PC-9 (cell line): ENCODE measurements at regions not wholly inside any gene's neighbourhood (a gene's known extent, or its start where the extent isn't known, plus 50 kb on each side); places are given as distances from the start of the nearest gene placed in this dataset.

Experiments used
- BruUV-seq: library from RNA; stranded (reverse); fragments of 400-500 nt; replicated peaks from 2 replicates; lab custom pipeline; 2021; lab: Mats Ljungman, UMichigan
- CTCF ChIA-PET: fragments of 300-600 bp; sonication (Branson Sonifier 250); formaldehyde crosslinking; loops from one replicate; lab custom pipeline; 2022; ENCODE audit warnings: antibody characterized with exemption; lab: Charles Lee
- POLR2A ChIA-PET: fragments of 300-600 bp; sonication (Branson Sonifier 250); formaldehyde crosslinking; loops from one replicate; lab custom pipeline; 2022; ENCODE audit warnings: antibody characterized with exemption; ENCODE audit not compliant: unreplicated experiment; lab: Charles Lee
- DNase-seq, 2 experiments: peaks; one replicate each; pipeline versions ENCODE4 v3.0.0 to v3.0.0-alpha.2; 2015 to 2022; ENCODE audit warnings: mixed read lengths in 1 of 2
- H2AFZ ChIP-seq: fragments of 200-600 bp; sonication (generic); 2 replicates; pipeline ENCODE4 v1.8.1; 2017; ENCODE audit warnings: antibody characterized with exemption
- H3F3A ChIP-seq: fragments of 200-600 bp; sonication (generic); 2 replicates; pipeline ENCODE4 v1.8.1; 2017; ENCODE audit warnings: antibody characterized with exemption, mild to moderate bottlenecking, low read depth; ENCODE audit not compliant: insufficient read depth
- H3K27ac ChIP-seq: fragments of 200-600 bp; sonication (generic); 2 replicates; pipeline ENCODE4 v1.6.1; 2016; ENCODE audit warnings: mixed run types
- H3K27me3 ChIP-seq: fragments of 200-600 bp; sonication (generic); 2 replicates; pipeline ENCODE4 v1.6.1; 2016; ENCODE audit warnings: low read depth, mixed run types; ENCODE audit not compliant: insufficient read depth
- H3K36me3 ChIP-seq: fragments of 200-600 bp; sonication (generic); 2 replicates; pipeline ENCODE4 v1.6.1; 2016; ENCODE audit warnings: low read depth, mixed run types
- H3K4me1 ChIP-seq: fragments of 200-600 bp; sonication (generic); replicated peaks from 2 replicates; pipeline ENCODE4 v1.6.1; 2016; ENCODE audit warnings: mixed run types; ENCODE audit not compliant: insufficient read depth
- H3K4me2 ChIP-seq: fragments of 200-600 bp; sonication (generic); 2 replicates; pipeline ENCODE4 v1.6.1; 2017; ENCODE audit warnings: mixed run types
- H3K4me3 ChIP-seq: fragments of 200-600 bp; sonication (generic); 2 replicates; pipeline ENCODE4 v1.6.1; 2016; ENCODE audit warnings: mixed run types
- H3K79me2 ChIP-seq: fragments of 200-600 bp; sonication (generic); 2 replicates; pipeline ENCODE4 v1.6.1; 2017; ENCODE audit warnings: low read depth, mixed run types
- H3K9me2 ChIP-seq: fragments of 200-600 bp; sonication (generic); 2 replicates; pipeline ENCODE4 v1.8.1; 2017; ENCODE audit warnings: mild to moderate bottlenecking; ENCODE audit not compliant: insufficient read depth
- H3K9me3 ChIP-seq: fragments of 200-600 bp; sonication (generic); 2 replicates; pipeline ENCODE4 v1.8.1; 2016; ENCODE audit warnings: low read depth; ENCODE audit not compliant: insufficient read depth
- H4K20me1 ChIP-seq: fragments of 200-600 bp; sonication (generic); 2 replicates; pipeline ENCODE4 v1.8.1; 2017; ENCODE audit not compliant: insufficient read depth
- EZH2 ChIP-seq: fragments of 200-600 bp; sonication (generic); IDR thresholded peaks from 2 replicates; pipeline ENCODE4 v1.8.0; 2017; ENCODE audit warnings: antibody characterized with exemption, low read depth
- intact Hi-C: fragments of 100-400 bp; cut with micrococcal nuclease; formaldehyde crosslinking; loops from one replicate; pipeline ENCODE4 v1.10.0; 2022; ENCODE audit not compliant: unreplicated experiment
- TF ChIP-seq, protein P1 (sequence below): fragments of 200-600 bp; sonication (generic); conservative IDR thresholded peaks from 2 replicates; pipeline ENCODE4 v1.6.1; 2017; ENCODE audit warnings: mixed run types, antibody characterized with exemption, mild to moderate bottlenecking, moderate library complexity

DNA sequence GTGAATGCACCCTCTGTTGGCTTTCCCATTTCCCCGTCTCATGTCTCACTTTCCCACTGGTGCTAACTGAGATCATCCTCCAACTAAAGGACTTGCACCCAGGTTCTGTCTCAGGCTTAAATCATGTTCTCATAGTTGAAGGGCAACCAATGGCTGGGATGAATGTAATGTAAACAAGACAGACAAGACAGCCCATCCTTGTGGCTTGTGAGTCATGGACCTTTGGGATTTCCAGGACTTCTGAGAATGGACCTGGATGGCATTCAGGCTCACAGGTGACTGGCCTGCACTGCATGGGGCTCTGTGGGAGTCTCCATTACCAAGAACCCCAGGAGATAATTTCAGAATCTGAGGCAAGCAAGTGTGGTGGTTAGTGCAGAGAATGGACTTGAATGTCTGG lies 347.5 kb downstream of the HAPSTR1 start:
- intact Hi-C loops = no loop called here
- H3K27me3 ChIP-seq = peaks cover 13% of the 10 kb centered on the region; the same call in 1 of the 2 replicates
- no peak overlapping the region for H3K27ac ChIP-seq
- no peak overlapping the region for H2AFZ ChIP-seq
- no peaks in the 10 kb centered on the region for H3K36me3 ChIP-seq
- DNase-seq = no peak
- no peak overlapping the region for H3K4me2 ChIP-seq
- POLR2A ChIA-PET = no interaction called here
- H3K79me2 ChIP-seq = no peaks in the 10 kb centered on the region
- no peaks in the 10 kb centered on the region for H3F3A ChIP-seq
- CTCF ChIA-PET = no interaction called here
- H4K20me1 ChIP-seq = no peaks in the 10 kb centered on the region; the same call in 1 of the 2 replicates
- H3K4me1 ChIP-seq = no peaks in the 10 kb centered on the region
- no peak for TF ChIP-seq EZH2
- TF ChIP-seq, protein P1, sequence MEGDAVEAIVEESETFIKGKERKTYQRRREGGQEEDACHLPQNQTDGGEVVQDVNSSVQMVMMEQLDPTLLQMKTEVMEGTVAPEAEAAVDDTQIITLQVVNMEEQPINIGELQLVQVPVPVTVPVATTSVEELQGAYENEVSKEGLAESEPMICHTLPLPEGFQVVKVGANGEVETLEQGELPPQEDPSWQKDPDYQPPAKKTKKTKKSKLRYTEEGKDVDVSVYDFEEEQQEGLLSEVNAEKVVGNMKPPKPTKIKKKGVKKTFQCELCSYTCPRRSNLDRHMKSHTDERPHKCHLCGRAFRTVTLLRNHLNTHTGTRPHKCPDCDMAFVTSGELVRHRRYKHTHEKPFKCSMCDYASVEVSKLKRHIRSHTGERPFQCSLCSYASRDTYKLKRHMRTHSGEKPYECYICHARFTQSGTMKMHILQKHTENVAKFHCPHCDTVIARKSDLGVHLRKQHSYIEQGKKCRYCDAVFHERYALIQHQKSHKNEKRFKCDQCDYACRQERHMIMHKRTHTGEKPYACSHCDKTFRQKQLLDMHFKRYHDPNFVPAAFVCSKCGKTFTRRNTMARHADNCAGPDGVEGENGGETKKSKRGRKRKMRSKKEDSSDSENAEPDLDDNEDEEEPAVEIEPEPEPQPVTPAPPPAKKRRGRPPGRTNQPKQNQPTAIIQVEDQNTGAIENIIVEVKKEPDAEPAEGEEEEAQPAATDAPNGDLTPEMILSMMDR = no peak
- no TSS peak for BruUV-seq
- no peaks in the 10 kb centered on the region for H3K9me2 ChIP-seq
- H3K9me3 ChIP-seq = no peaks in the 10 kb centered on the region
- no peak overlapping the region for H3K4me3 ChIP-seq

DNA sequence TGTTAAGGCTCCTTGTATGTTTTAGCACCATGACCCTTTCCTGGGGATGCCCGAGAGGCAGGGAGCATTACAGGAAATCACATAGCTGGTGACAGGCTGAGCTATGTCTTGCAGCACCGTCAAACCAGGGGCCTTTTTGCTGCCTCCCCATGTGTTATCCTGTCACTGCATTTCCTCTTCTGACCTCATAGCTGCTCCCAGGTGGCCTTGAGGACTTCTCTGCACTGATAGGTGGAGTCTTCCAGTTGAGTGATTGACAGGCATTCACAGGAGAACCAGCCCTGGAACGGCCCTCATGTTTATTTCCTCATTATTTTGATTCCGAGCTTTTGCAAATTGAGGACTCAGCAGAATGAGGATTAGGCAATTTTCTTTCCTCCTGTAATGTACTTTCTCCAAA lies 349.6 kb downstream of the HAPSTR1 start:
- Histone ChIP-seq H4K20me1 (no peaks in the 10 kb centered on the region; the same call in 1 of the 2 replicates), H3K36me3 (no peaks in the 10 kb centered on the region), H3F3A (no peaks in the 10 kb centered on the region), H3K4me2 (no peak overlapping the region), H3K27me3 (peaks cover 13% of the 10 kb centered on the region; the same call in 1 of the 2 replicates), H3K4me3 (no peak overlapping the region), H3K9me3 (no peaks in the 10 kb centered on the region), H2AFZ (no peak overlapping the region), H3K79me2 (no peaks in the 10 kb centered on the region), H3K9me2 (no peaks in the 10 kb centered on the region), H3K4me1 (no peaks in the 10 kb centered on the region), H3K27ac (no peak overlapping the region)
- intact Hi-C loops = no loop called here
- ChIA-PET CTCF (no interaction called here), POLR2A (no interaction called here)
- TF ChIP-seq, protein P1 = no peak
- TF ChIP-seq EZH2 = no peak
- BruUV-seq = no TSS peak
- no peak for DNase-seq

DNA sequence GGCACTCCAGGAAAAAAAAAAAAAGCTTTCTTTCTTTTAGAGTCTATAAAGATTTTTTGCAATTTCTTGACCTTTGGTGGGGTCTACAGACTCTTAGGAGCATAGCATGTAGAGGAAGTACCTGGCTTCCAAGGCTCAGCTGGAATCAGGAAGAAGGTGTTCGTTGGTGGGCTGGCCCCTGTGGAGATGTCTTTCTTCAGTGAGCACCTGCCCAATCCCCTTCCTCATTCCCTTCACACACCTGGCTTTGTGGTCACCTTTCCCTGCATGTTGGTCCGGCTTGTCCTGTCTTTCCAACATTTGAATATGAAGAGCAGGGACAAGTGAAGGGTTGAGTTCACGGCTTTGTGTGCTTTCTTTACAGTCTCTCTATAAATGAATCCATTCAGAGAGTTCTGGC lies 352.4 kb downstream of the HAPSTR1 start:
- no peaks in the 10 kb centered on the region for H3F3A ChIP-seq
- BruUV-seq = no TSS peak
- H3K36me3 ChIP-seq = no peaks in the 10 kb centered on the region
- intact Hi-C loops = no loop called here
- no peaks in the 10 kb centered on the region for H3K9me3 ChIP-seq
- ChIA-PET CTCF (no interaction called here), POLR2A (interaction anchor here (0.5 kb wide), 1 partner anchor 11 kb away, joined by 4 read pairs; no protein-coding TSS in a partner anchor)
- H3K9me2 ChIP-seq = no peaks in the 10 kb centered on the region; the same call in 1 of the 2 replicates
- no peaks in the 10 kb centered on the region for H3K4me1 ChIP-seq
- H4K20me1 ChIP-seq = no peaks in the 10 kb centered on the region; the same call in 1 of the 2 replicates
- DNase-seq = no peak
- no peak overlapping the region for H3K4me2 ChIP-seq
- no peak overlapping the region for H2AFZ ChIP-seq
- no peaks in the 10 kb centered on the region for H3K79me2 ChIP-seq
- H3K27ac ChIP-seq = no peak overlapping the region
- H3K4me3 ChIP-seq = no peak overlapping the region
- TF ChIP-seq EZH2 = no peak
- TF ChIP-seq, protein P1 = no peak
- H3K27me3 ChIP-seq = peaks cover 10% of the 10 kb centered on the region; the same call in 1 of the 2 replicates
